ENCODE measurements at regions not wholly inside any gene's neighbourhood (a gene's known extent, or its start where the extent isn't known, plus 50 kb on each side); places are given as distances from the start of the nearest gene placed in this dataset.
"Not testable (repeated sequence)": the region's sequence is repeated elsewhere in the genome, so short reads cannot be mapped to it uniquely, and the experiment has no call there.

DNA sequence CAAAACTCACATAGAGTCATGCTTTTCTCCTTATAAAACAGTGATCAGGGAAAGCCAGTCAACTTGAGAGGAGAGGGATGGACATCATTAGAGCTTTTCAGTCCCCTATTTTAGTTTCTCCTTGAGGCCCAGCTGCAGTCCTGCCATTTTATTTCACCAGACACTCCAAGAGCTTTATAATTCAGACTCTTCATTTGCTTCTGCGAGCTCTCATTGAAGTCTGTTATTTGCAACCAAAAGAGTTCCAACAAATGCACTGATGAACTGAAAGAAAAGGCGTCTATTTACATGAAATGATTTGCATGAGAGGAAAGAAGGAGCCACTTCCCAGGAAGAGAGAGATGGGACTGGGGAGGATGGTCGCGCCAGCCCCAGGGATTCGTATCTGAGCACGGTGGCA lies 86.8 kb downstream of the NDUFA12 start:
- no peak for DNase-seq (ENCODE audit: low spot score)

DNA sequence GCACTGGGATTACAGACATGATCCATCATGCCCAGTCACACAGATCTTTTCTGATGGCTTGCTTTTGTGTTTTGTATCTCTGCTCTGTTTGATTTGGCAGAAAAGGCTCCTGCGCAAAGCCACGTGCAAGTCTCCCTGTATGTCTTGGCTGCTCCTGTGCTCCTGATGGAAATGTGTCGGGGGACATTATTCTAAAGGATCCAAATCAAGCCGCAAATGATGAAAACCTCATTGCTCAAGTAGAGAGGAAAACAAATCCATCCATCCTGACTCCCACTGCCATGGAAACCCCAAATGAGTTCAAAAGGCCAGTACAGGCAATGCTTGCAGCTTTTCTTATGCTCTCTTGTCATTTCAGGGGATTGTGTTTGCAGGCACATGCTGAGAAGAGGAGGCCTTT lies 93.8 kb downstream of the NDUFA12 start:
- DNase-seq (ENCODE audit: low spot score), result no peak

DNA sequence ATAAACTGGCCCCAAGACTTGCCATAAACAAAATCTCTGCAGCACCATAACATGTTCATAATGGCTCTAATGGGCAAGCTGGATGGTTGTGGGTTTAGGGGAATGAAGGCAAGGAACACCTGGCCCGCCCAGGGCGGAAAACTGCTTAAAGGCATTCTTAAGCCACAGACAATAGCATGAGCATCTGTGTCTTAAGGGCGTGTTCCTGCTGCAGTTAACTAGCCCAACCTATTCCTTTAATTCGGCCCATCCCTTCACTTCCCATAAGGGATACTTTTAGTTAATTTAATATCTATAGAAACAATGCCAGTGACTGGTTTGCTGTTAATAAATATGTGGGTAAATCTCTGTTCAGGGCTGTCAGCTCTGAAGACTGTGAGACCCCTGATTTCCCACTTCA lies 97.7 kb downstream of the NDUFA12 start:
- not testable (repeated sequence) for DNase-seq (ENCODE audit: low spot score)

DNA sequence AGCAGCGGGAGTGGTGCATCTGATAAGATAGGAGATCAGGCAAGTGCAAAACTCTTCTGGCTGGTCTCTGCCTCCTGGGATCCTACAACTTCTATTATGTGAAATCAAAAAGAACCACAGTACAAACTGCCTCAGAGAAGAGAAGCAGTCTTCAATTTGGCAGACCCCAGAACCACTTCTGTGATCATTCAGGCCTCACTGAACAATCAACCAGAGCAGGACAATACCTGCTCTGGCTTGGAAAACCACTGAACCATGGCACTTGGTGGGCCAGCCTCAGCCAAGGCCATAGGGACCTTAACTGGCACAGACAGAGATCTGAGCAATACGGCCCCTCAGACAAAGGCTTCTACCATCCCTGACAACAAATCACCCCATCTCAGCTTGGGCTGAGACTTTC lies 103.0 kb downstream of the NDUFA12 start:
- no peak for DNase-seq (ENCODE audit: low spot score)

DNA sequence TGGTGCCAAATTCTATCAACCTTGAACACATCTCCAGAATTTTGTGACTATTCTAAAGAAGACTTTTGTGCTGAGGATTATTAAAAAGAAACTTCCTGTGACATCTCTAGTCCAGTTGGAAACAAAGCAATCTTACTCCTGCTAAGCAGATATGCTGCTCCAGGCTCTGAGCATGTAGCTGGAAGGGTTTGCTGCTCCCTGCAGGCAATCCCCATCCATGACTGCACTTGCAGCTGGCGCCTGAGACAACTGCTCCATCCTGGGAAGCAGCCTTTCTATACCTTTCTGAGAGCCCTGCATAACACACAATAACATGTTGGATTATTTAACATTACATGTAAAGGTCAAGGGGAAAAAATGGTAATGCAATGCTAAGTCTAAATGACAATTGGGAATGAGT lies 105.1 kb downstream of the NDUFA12 start:
- DNase-seq (ENCODE audit: low spot score), result no peak

DNA sequence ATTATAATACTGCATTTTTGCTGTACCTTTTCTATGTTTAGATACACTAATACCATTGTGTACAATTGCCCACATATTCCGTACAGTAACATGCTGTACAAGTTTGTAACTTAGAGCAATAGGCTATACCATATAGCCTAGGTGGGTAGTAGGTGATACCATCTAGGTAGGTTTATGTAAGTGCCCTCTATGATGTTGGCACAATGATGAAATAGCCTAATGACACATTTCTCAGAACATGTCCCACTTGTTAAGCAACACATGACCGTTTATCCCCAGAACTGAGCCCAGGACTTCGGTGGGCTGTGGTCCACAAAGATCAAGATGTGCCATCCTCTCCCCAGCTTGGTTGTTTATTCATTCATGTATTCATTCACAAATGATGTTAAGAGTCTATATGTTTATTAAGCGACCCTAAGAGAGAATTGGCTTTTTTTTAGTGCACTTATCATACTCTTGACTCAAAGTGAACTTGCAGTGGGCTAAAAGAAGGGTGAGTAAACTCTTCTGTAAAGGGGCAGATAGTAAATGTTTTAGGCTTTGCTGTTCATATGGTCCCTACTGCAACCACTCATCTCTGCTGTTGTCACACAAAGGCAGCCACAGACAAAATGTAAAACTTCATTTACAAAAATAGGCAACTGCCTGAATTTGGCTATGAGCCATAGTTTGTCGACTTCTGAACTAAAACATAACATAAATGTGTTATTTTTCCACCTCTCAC lies 110.8 kb downstream of the NDUFA12 start:
- no peak for DNase-seq (ENCODE audit: low spot score)

DNA sequence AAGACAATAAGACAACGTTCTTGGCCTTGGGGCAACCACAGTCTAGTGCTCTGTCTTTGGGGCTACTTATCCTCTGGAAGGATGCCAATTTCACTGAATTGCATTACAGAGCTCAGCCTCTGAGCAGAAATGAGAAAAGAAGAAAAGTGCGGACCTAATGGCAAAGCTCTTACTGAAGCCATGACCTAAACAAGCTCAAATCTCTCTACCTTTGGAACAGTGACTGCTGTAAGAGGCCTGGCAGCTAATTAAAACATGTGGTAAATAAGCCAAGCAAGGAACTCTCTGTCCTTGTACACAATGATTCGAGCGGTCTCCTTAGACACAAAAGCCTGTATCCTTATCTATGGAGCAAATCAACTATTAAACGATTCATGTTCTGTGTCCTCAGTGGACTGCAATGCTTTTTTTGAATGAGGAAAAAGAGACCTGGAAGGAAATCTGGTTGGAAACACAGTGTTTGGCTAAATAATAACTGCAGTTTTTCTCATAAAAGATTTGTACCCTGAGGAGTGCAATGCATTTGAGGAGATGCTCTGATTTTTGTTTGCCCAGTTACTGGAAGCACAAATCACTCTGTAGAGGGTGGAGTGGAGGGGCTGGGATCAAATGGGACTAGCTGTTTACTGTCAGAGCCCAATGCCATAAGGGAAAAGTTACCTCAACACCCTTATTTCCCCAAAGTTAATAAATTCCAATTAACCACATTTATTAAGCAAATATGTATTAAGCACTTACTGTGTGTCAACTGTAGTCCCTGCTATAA lies 113.9 kb downstream of the NDUFA12 start:
- DNase-seq (ENCODE audit: low spot score), result no peak

DNA sequence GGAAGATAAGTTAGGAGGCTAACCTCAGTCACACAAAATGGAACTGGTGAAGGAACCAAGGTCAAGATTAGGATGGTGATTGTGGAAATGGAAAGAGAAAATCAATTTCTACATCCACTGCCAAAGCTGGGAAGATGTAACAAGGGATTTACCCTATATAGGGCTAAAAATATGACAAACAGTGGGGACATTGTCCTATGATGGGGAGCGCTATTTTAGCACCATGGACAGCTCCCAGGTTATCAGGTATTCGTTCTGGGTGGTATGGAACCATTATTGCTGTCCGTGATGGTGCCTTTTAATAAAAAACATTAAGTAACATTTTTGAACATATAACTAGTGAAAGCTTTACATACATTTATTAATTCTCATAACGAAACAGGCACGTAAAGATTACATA lies 124.0 kb downstream of the NDUFA12 start:
- no peak for DNase-seq (ENCODE audit: low spot score)

DNA sequence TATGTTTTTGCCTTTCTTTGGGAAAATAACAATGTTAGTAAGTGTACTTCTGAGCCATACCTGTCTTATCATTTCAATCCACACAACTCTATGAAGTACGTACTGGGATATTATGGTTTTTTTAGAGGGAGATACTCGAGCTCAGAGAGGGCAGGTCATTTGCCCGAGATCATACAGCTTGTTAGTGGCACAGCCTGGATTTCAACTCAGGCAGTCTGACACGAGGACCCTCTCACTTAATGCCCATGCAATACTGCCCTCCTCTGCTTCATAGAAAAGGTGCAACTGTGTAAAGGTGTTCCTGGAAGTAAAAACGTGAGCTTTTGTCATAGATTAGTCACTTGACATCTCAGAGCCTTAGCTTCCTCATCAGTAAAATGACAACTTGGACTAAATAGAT lies 128.0 kb downstream of the NDUFA12 start:
- DNase-seq (ENCODE audit: low spot score), result peak; percentile 61

DNA sequence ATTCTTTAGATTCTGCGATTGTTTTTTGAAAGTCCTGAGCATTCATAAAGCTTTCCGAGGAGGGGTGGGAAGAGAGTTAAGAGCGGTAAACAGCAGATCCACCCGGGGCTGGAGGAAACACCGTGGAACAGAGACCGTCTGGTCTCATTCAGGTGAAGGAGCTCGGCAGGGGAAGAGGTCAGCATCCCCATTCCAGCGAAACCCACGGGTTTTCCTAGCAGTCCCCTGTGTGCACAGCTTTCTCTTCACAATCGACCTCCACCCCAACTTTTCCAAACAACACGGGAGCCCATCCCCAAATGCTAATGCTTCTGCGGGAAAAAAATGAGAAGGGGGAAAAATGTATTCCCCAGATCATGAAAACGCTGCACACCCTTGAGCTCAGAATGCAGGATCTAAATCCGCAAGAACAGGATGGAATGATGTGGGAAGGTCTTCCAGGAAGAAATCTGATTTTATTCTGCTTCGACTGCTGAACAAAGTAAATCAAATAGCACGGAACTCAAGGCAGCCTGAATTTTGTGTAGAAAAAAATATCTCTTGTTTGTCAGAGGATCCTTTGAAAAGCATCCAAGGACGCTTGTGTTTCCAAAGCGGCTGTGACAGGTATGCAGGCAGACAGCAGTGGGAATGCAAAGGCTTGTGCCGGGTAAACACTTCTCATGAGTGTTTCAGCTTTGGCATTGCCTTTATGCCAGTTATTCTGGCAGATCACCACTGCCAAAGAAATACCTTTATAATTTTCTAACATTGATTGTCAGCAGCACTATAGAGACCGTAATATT lies 128.8 kb downstream of the NDUFA12 start:
- DNase-seq (ENCODE audit: low spot score), result peak; percentile 40

DNA sequence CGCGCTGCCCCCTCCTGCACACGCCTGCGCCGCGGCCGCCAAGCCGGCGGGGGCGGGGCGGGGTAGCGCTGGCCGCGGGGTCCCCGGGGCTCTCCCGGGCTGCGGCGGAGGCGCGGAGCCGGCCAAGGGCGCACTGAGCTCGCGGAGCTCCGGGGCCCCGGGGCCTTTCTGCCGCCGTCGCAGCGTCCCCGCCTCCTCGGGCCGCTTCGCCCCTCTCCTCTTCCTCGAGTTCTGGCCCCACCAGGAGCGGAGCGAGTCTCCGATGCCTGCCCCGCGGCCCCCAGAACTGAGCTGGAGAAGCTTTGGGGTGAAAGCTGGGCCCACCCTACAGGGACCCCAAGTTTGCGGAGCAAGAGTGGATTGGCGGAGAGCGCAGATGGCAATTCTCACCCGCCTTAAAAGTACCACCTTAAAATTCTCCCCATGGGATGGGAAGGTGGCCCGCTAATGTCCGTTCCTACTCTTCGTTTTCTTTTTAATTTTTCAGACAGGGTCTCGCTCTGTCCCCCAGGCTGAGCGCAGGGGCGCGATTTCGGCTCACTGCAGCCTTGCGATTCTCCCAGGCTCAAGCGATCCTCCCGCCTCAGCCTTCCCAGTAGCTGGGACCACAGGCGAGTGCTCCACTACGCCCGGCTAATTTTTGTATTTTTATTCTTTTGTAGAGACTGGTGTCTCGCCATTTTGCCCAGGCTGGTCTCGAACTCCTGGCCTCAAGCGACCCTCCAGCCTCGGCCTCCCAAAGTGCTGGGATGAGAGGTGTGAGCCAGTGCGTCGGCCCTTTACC lies 129.6 kb downstream of the NDUFA12 start:
- DNase-seq (ENCODE audit: low spot score), result no peak

DNA sequence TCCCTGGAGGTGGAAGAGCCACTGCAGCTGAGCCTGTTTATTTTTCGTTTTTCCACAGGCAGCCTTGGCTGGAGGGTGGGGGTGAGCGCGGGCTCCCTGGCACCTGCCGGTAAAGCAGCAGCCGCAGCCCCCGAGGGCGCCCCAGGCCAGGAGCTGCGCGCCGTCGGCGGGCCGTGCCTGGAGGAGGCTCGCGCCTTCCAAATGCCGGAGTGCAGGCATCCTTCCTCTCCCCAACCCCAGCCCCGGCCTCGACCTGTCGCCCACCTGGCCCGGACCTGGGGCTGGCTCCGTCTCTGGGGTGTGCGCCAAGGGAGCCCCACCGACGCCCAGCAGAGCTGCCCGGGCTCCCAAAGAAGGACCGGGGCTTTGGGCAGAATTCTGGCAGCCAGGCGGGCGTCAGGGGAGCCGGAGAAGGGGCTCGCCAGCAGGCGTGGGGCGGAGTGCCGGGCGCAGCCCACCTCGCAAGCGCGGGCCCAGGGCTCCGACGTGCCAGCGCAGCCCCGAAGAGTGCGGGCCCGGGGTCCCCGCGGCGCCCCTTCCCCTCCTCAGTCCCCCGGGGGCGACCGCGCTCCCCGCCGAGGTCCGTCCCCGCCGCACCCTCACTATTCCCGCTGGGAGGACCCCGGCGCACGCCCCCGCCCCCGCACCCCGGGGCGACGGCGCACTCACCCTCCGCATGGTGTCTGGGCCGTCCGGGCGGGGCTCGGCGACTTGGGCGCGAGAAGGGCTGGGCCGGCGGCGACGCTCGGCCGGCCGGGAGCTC lies 130.3 kb downstream of the NDUFA12 start:
- DNase-seq (ENCODE audit: low spot score), result no peak

DNA sequence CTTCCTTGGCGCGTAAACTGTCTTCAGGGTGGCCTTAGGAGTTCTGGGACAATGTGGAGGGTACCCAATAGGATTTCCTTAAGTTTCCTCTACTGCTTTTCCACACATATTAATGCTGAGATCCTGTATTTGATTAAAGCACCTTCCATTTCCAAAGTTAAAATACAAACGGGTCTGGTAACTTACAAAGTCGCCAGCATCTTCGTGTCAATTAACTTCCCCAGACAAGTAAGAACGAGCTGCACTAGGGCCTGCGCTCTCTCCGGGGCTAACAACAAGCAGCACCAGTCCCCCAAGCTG lies 130.9 kb downstream of the NDUFA12 start:
- DNase-seq (ENCODE audit: low spot score), result peak; percentile 12

DNA sequence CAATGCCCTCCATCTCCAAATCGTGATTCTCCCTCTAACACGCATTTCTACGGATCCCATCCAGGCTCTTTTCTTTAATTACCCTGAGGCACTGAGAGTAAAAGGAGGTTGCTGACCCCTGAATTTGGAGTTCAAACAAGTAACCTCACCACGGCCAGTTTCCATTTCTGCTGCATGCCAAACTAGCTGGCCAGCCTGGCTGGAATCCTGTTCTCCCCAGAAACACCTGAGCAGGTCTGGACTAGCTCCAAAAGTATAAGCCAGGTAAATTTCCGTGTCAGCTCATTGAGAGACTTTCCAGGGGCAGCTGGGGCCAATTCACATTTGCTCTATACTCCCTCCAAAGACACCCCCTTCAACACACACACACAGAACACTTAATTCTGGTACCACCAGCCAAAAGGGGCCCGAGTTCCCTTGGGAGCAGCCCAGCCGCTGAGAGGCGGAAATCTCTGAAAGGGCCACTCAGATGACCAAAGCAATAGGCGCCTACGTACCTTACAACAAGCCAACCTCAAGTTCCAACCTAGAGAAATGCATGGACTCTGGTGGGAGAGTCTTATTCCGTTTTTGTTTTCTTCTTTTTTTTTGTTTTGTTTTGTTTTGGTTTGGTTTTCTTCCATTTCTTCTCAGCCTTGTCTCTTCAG lies 131.4 kb downstream of the NDUFA12 start:
- DNase-seq (ENCODE audit: low spot score), result no peak

DNA sequence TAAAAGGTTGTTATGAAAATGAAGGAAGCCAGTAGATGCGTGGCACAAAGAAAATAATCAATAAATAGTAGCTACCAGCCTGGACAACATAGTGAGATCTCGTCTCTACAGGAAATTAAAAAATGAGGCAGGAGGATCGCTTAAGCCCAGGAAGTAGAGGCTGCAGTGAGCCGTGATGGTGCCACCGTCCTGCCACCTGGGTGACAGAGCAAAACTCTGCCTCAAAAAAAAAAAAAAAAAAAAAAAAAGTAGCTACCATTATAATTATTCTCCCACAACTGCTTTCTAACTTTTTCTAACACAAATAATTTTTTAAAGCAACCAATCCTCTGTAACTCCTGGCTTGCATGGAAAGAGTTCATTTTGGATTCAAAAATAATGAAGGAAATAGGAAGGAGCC lies 133.0 kb downstream of the NDUFA12 start:
- DNase-seq (ENCODE audit: low spot score), result no peak

DNA sequence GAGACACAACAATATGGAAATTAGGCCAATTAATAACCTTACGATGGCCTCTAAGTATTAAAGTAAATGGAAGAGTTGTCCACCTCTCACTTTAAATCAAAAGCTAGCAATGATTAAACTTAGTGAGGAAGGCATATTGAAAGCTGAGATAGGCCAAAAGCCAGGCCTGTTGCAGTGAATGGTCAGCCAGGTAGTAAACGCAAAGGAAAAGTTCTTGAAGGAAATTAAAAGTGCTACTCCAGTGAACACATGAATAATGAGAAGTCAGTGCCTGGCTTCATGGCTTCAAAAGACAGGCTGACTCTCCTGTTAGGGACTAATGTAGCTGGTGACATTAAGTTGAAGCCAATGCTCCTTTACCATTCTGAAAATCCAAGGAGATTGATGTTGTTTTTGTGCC lies 135.3 kb downstream of the NDUFA12 start:
- no peak for DNase-seq (ENCODE audit: low spot score)

DNA sequence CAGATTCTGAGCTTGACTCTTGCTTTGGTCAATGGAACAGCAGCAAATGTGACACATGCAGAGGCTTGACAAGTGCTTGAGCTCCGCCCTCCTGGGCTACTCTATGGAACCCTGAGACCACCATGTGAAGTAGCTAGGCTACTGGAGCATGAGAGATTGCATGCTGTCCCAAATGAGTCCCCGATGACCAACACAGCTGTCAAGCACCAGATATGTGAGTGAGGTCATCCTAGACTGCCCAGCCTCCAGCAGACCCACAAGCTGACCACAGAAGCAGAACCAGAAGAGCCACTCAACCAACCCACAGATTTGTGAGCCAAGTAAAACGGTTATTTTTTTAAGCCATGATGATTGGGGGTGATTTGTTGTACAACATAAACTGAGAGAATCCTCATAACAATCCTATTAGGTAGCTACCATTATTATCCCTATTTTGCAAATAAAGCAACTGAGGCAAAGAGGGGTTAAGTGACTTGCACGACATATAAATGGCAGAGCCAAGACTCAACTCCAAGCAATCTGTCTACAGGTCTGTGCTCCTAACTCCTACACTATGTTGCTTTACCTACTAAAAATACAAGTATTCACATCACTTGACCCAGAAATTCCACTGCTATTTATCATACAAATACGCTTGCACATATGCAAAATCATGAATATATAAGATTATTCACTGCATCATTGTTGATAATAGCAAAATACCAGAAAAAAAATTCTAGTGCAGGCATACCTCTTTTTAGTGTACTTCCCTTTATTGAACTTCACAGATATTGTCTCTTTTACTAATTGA lies 136.2 kb downstream of the NDUFA12 start:
- no peak for DNase-seq (ENCODE audit: low spot score)

DNA sequence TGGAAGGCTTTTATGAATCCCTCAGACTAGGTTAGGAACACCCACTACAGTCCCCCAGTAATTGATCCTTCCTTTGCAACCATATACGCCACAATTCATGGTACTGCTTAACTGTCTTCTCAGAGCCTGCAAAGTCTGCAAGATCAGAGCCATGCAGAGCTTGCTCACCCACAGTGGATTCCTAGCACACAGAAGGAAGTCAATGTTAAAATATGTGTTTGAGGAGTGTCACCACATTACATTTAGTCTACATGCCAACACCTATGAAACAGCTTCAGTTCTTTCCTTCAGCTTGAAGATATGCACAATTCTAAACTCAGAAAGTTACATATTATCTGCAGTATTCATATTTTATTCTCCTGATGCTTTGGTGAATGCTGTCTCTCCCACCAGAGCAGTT lies 138.5 kb downstream of the NDUFA12 start:
- DNase-seq (ENCODE audit: low spot score), result no peak

DNA sequence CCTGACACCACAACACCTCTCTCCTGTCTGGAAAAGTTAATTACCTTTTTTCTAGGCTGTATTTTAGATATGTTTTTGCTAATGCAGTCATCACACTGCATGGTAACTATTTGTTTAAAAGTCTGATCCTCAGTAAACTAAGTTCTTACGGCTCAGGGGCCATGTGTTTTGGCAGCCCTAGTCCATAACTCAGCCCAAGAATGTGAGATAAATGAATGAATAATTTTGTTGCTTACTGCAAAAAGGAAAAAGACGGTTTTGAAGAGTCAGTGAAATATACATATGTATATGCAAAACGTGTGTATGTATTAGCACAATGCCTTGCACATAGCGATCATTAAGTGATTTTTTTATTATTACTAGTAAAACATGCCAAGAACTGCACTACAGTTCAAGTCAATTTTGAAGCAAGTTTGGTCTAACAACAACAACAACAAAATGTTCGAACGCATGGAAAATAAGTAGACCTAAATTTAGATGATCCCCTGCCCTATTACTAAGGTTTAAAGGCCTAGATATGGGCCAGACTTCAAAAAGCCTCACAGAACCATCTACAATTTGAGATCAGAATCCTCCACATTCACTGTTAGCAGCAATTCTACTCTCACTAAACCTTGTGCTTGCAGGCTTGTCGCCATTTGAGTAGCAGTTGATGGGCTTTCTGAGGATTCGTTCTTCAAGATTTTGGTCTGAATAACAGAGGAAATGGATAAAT lies 140.0 kb downstream of the NDUFA12 start:
- DNase-seq (ENCODE audit: low spot score), result no peak

DNA sequence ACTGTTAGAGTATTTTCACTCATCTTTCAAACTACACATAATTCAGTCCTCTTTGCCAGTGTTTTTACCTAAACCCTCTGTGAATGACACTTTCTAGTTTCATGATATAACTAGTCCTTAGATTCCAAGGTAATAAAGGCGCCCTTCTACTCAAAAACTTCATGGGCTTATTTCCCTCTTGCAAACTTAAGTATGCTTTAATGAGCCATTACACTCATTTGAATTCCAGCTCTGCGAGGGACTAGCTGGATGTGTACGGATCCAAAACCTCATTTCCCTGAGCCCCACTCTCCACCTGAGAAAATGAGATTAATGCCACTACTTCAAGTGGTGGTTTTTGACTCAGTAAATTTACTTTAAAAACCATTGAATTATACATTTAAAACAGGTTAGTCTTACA lies 141.1 kb downstream of the NDUFA12 start:
- DNase-seq (ENCODE audit: low spot score), result no peak

Data from cerebellar cortex (tissue), 1 donor.